Sigmoid colon (tissue), 3 donors: ENCODE measurements at regions not wholly inside any gene's neighbourhood (a gene's known extent, or its start where the extent isn't known, plus 50 kb on each side); places are given as distances from the start of the nearest gene placed in this dataset.

Experiments used
- POLR2A ChIP-seq, 2 donors: fragments of 450-650 bp; IDR thresholded peaks; one replicate each; pipeline ENCODE4 v1.6.1; 2016; ENCODE audit warnings: antibody characterized with exemption in 2 of 2, mild to moderate bottlenecking in 2 of 2, moderate library complexity in 2 of 2
- TF ChIP-seq, protein P1 (sequence below), 4 experiments: fragments of 450-650 bp in 3 of 4; fragments of 200-600 bp in 1 of 4; IDR thresholded peaks; one replicate each; pipeline ENCODE4 v1.5.1; 2016 to 2019; ENCODE audit warnings: antibody characterized with exemption in 4 of 4, mild to moderate bottlenecking in 3 of 4, moderate library complexity in 2 of 4

DNA sequence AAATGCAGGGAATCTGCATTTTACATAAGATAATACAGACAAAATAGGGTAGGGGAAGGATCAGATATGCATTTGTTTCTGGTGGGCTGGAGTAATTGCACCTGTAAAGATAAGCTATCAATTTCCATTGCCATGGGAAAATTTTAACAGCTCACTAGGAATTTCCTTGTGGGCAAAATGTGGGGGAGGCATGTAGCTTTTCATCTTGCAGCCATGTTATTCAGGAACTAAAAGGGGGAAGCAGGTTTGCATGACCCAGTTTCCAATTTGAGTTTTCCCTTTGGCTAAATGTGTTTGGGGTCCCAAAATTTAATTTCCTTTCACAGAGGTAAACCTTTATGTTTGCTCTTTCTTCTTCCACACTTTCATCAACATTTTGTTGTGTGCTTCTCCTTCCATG, 624.4 kb downstream of the NYAP2 start:
- TF ChIP-seq, protein P1, sequence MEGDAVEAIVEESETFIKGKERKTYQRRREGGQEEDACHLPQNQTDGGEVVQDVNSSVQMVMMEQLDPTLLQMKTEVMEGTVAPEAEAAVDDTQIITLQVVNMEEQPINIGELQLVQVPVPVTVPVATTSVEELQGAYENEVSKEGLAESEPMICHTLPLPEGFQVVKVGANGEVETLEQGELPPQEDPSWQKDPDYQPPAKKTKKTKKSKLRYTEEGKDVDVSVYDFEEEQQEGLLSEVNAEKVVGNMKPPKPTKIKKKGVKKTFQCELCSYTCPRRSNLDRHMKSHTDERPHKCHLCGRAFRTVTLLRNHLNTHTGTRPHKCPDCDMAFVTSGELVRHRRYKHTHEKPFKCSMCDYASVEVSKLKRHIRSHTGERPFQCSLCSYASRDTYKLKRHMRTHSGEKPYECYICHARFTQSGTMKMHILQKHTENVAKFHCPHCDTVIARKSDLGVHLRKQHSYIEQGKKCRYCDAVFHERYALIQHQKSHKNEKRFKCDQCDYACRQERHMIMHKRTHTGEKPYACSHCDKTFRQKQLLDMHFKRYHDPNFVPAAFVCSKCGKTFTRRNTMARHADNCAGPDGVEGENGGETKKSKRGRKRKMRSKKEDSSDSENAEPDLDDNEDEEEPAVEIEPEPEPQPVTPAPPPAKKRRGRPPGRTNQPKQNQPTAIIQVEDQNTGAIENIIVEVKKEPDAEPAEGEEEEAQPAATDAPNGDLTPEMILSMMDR (IDR thresholded peaks at IDR 0.05) = no peak
- TF ChIP-seq POLR2A (IDR thresholded peaks at IDR 0.05) = no peak
